ENCODE measurements at regions not wholly inside any gene's neighbourhood (a gene's known extent, or its start where the extent isn't known, plus 50 kb on each side); places are given as distances from the start of the nearest gene placed in this dataset.

- intact Hi-C loops (cut with DNase I), result no loop called here
- no peak overlapping the region for H3K27ac ChIP-seq
- no peaks in the 10 kb centered on the region for H3K27me3 ChIP-seq
- DNase-seq, result no peak
- TF ChIP-seq POLR2A (IDR thresholded peaks at IDR 0.05) (no peak), EP300 (IDR thresholded peaks at IDR 0.05) (no peak), CTCF (IDR thresholded peaks at IDR 0.05) (no peak)
- no peaks in the 10 kb centered on the region for H3K36me3 ChIP-seq
- H3K4me3 ChIP-seq, result no peak overlapping the region
- no peaks in the 10 kb centered on the region for H3K4me1 ChIP-seq (ENCODE audit: insufficient read depth)
- no peaks in the 10 kb centered on the region for H3K9me3 ChIP-seq
Observed at GRCh38 chr2:49225126-49225525, 70.8 kb upstream of the FSHR start.

GRCh38 chr2:49224426-49225010, 70.2 kb upstream of the FSHR start:
- Histone ChIP-seq H3K4me3 (no peak overlapping the region), H3K9me3 (no peaks in the 10 kb centered on the region), H3K27me3 (no peaks in the 10 kb centered on the region), H3K27ac (no peak overlapping the region), H3K36me3 (no peaks in the 10 kb centered on the region), H3K4me1 (ENCODE audit: insufficient read depth) (no peaks in the 10 kb centered on the region)
- no peak for DNase-seq
- 25 to 28% (median 28%) methylated on average over 4 of the region's 4 CpGs for WGBS, 3 donors
- intact Hi-C loops (cut with DNase I), result no loop called here
- TF ChIP-seq CTCF (IDR thresholded peaks at IDR 0.05) (no peak), EP300 (IDR thresholded peaks at IDR 0.05) (no peak), POLR2A (IDR thresholded peaks at IDR 0.05) (no peak)

- Histone ChIP-seq H3K9me3 (no peaks in the 10 kb centered on the region), H3K4me1 (ENCODE audit: insufficient read depth) (no peaks in the 10 kb centered on the region), H3K27ac (no peak overlapping the region), H3K36me3 (no peaks in the 10 kb centered on the region), H3K4me3 (no peak overlapping the region), H3K27me3 (no peaks in the 10 kb centered on the region)
- TF ChIP-seq POLR2A (IDR thresholded peaks at IDR 0.05), result no peak
- TF ChIP-seq CTCF (IDR thresholded peaks at IDR 0.05), result no peak
- TF ChIP-seq EP300 (IDR thresholded peaks at IDR 0.05), result no peak
- 73 to 89% (median 77%) methylated on average over 3 of the region's 3 CpGs for WGBS, 3 donors
- no peak for DNase-seq
- intact Hi-C loops (cut with DNase I), result no loop called here
Observed at GRCh38 chr2:49222975-49223528, 68.7 kb upstream of the FSHR start.

GRCh38 chr2:49219741-49220140, 65.4 kb upstream of the FSHR start:
- no peak for DNase-seq
- TF ChIP-seq EP300 (IDR thresholded peaks at IDR 0.05) (no peak), POLR2A (IDR thresholded peaks at IDR 0.05) (no peak), CTCF (IDR thresholded peaks at IDR 0.05) (no peak)
- no peak overlapping the region for H3K27ac ChIP-seq
- no peaks in the 10 kb centered on the region for H3K27me3 ChIP-seq
- H3K4me1 ChIP-seq (ENCODE audit: insufficient read depth), result no peaks in the 10 kb centered on the region
- H3K9me3 ChIP-seq, result no peaks in the 10 kb centered on the region
- no peaks in the 10 kb centered on the region for H3K36me3 ChIP-seq
- WGBS, 3 donors, result 28 to 67% (median 40%) methylated on average over 1 of the region's 1 CpG
- intact Hi-C loops (cut with DNase I), result no loop called here
- no peak overlapping the region for H3K4me3 ChIP-seq

All from ovary (tissue), 7 donors.